HG02759 (cell line): ENCODE measurements at regions not wholly inside any gene's neighbourhood (a gene's known extent, or its start where the extent isn't known, plus 50 kb on each side); places are given as distances from the start of the nearest gene placed in this dataset.
"Not testable (repeated sequence)": the region's sequence is repeated elsewhere in the genome, so short reads cannot be mapped to it uniquely, and the experiment has no call there.

Source experiments
- ATAC-seq: cut with Tn5 transposase; IDR thresholded peaks from one replicate; pipeline ENCODE4 v1.9.1; 2021; ENCODE audit warnings: mild to moderate bottlenecking, moderate library complexity; ENCODE audit not compliant: unreplicated experiment

- ATAC-seq: no peak
Observed at GRCh38 chr1:191699343-191699742, 458.9 kb upstream of the RGS18 start.

GRCh38 chr1:191700922-191701321 is 457.3 kb upstream of the RGS18 start:
- ATAC-seq: no peak

- no peak for ATAC-seq
Observed at GRCh38 chr1:191702124-191702523, 456.1 kb upstream of the RGS18 start.

DNA sequence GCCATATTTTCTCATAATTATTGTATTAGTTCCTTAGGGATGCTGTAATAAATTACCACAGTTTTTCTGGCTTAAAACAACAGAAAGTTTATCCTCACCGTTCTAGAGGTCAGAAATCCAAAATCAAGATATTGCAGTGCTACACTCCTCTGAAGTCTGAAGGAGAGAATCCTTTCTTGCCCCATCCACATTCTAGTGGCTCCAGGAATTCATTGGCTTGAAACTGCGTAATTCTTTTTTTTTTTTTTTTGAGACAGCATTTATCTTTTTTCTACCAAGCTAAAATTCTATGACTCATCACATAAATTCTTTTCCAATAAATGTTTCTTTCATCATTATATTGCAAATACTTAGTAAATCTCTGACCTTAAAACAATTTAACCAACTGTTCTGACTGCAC is 451.0 kb upstream of the RGS18 start:
- ATAC-seq: no peak

- no peak for ATAC-seq
Observed at GRCh38 chr1:191709215-191709614, 449.0 kb upstream of the RGS18 start.

GRCh38 chr1:191711961-191712360 is 446.3 kb upstream of the RGS18 start:
- ATAC-seq: no peak

DNA sequence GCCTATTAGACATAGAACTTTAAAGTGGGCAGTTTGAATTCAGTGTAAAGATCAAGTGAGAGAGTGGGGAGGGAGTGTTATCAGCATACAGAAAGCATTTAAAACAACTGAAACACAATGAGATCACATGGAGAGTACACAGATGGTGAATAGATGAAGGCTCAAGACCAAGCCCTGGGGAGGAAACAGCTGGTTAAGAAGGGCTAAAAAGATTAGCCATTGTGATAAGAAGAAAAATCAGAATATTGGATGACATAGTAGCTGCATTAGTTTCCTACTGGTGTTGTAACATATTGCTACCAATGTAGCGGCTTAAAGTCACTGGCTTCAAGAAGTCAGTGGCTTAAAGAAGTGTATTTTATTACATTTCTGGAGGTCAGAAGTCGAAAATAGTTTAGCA is 443.4 kb upstream of the RGS18 start:
- no peak for ATAC-seq

- no peak for ATAC-seq
Observed at GRCh38 chr1:191729742-191730141, 428.5 kb upstream of the RGS18 start.

DNA sequence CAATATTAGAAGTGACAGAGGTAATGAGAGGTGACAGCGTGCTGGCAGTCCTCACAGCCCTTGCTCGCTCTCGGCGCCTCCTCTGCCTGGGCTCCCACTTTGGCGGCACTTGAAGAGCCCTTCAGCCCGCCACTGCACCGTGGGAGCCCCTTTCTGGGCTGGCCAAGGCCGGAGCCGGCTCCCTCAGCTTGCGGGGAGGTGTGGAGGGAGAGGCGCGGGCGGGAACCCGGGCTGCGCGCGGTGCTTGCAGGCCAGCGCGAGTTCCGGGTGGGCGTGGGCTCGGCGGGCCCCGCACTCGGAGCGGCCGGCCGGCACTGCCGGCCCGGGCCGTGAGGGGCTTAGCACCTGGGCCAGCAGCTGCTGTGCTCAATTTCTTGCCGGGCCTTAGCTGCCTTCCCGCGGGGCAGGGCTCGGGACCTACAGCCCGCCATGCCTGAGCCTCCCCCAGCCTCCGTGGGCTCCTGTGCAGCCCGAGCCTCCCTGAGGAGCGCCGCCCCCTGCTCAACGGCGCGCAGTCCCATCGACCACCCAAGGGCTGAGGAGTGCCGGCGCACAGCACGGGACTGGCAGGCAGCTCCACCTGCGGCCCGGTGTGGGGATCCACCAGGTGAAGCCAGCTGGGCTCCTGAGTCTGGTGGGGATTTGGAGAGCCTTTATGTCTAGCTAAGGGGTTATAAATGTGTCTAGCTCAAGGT is 426.5 kb upstream of the RGS18 start:
- ATAC-seq: not testable (repeated sequence)

DNA sequence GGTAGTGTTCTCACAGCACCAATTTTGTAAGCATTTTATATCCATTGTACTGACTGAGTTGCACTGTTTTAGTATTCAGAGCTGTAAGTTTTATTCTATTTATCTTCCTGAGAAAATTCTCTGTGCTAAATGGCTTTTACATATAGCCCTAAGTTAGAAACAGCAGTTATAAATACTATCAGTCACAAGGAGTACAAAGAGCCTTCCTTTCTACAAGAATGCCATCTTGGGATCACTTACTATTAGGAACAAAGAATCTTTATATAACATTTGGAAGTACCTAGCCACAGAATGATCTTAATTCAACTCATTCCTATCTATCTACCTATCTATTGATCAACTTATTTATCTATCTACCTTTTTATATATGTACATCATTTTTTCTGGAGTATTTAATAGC is 423.9 kb upstream of the RGS18 start:
- no peak for ATAC-seq

GRCh38 chr1:191739544-191739943 is 418.7 kb upstream of the RGS18 start:
- ATAC-seq: no peak

DNA sequence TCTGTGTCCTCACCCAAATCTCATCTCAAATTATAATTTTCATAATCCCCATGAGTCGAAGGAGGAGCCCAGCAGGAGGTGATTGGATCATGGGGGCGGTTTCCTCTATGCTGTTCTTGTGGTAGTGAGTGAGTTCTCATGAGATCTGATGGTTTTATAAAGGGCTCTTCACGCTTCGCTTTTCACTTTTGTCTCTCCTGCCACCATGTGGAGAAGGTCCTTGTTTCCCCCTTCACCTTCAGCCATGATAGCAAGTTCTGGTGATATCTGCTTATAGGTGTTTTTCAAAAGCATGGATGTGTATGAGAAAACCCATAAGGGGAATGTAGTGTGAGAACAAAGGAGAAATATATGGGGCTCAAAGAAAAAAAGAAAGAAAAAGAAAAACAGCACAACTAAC is 405.9 kb upstream of the RGS18 start:
- no peak for ATAC-seq

- no peak for ATAC-seq
Observed at GRCh38 chr1:191760016-191760415, 398.2 kb upstream of the RGS18 start.

- ATAC-seq: no peak
Observed at GRCh38 chr1:191788551-191788950, 369.7 kb upstream of the RGS18 start.

DNA sequence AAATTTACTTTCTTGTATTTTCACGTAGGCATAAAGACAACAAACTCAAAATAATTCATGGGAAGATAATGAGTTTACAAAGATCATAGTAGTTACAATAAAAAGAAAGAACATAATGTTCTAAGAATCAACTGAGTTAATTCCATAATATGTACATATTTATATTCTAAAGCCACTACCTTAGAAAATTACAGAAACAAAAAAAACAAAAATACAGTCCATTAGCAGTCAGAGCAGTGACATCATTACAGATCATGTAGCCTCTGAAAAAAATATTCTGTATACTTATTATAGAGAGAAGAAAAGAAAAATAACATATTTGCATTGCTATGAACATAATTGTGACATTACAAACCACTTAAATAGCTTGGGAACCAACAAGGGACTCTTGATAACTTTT is 360.1 kb upstream of the RGS18 start:
- no peak for ATAC-seq

- ATAC-seq: no peak
Observed at GRCh38 chr1:191804311-191804710, 354.0 kb upstream of the RGS18 start.

- not testable (repeated sequence) for ATAC-seq
Observed at GRCh38 chr1:191813593-191813992, 344.7 kb upstream of the RGS18 start.

GRCh38 chr1:191818198-191818597 is 340.1 kb upstream of the RGS18 start:
- no peak for ATAC-seq

- no peak for ATAC-seq
Observed at GRCh38 chr1:191831572-191831971, 326.7 kb upstream of the RGS18 start.

- no peak for ATAC-seq
Observed at GRCh38 chr1:191839891-191840290, 318.4 kb upstream of the RGS18 start.

- ATAC-seq: no peak
Observed at GRCh38 chr1:191851799-191852595, 306.3 kb upstream of the RGS18 start.

GRCh38 chr1:191852907-191853306 is 305.4 kb upstream of the RGS18 start:
- no peak for ATAC-seq
